ENCODE measurements at regions not wholly inside any gene's neighbourhood (a gene's known extent, or its start where the extent isn't known, plus 50 kb on each side); places are given as distances from the start of the nearest gene placed in this dataset.

- Mint-ChIP-seq H3K9me3 (ENCODE audit: low read depth) (peaks cover 22% of the 10 kb centered on the region), H3K4me3 (ENCODE audit: low read depth) (no peak overlapping the region), H3K27me3 (no peaks in the 10 kb centered on the region), H3K27ac (no peak overlapping the region), H3K4me1 (ENCODE audit: low read depth) (peaks cover 9% of the 10 kb centered on the region), H3K36me3 (ENCODE audit: insufficient read depth) (peaks cover 7% of the 10 kb centered on the region)
- no peak for DNase-seq (ENCODE audit: low spot score, unreplicated experiment)
- TF ChIP-seq, protein P1, sequence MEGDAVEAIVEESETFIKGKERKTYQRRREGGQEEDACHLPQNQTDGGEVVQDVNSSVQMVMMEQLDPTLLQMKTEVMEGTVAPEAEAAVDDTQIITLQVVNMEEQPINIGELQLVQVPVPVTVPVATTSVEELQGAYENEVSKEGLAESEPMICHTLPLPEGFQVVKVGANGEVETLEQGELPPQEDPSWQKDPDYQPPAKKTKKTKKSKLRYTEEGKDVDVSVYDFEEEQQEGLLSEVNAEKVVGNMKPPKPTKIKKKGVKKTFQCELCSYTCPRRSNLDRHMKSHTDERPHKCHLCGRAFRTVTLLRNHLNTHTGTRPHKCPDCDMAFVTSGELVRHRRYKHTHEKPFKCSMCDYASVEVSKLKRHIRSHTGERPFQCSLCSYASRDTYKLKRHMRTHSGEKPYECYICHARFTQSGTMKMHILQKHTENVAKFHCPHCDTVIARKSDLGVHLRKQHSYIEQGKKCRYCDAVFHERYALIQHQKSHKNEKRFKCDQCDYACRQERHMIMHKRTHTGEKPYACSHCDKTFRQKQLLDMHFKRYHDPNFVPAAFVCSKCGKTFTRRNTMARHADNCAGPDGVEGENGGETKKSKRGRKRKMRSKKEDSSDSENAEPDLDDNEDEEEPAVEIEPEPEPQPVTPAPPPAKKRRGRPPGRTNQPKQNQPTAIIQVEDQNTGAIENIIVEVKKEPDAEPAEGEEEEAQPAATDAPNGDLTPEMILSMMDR (IDR thresholded peaks at IDR 0.05; ENCODE audit: unreplicated experiment): no peak
Observed at GRCh38 chr18:73476031-73476430, 608.2 kb upstream of the NETO1 start.

DNA sequence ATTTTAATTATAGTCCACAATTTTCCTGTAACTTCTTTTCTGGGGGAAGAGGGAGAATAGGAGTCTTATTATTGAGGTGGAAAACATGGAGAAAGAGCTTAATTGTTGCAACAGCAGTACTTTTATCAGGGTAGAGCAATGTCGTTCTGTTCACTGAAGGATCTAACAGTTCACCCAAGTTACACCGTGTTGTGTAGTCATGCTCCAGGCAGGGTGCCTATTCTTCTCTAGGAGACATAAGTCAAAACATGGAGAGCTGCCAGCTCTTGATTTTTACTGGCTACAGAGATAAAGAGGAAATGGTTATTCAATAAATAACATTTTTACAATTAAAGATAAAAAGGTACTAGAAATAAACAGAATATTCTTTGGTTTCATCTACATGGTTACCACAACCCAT lies 594.3 kb upstream of the NETO1 start:
- Mint-ChIP-seq H3K9me3 (ENCODE audit: low read depth) (no peaks in the 10 kb centered on the region), H3K27me3 (no peaks in the 10 kb centered on the region), H3K4me1 (ENCODE audit: low read depth) (peaks cover 17% of the 10 kb centered on the region), H3K27ac (peak overlapping the region; percentile 27), H3K4me3 (ENCODE audit: low read depth) (no peak overlapping the region), H3K36me3 (ENCODE audit: insufficient read depth) (no peaks in the 10 kb centered on the region)
- TF ChIP-seq, protein P1 (IDR thresholded peaks at IDR 0.05; ENCODE audit: unreplicated experiment): no peak
- DNase-seq (ENCODE audit: low spot score, unreplicated experiment): no peak

DNA sequence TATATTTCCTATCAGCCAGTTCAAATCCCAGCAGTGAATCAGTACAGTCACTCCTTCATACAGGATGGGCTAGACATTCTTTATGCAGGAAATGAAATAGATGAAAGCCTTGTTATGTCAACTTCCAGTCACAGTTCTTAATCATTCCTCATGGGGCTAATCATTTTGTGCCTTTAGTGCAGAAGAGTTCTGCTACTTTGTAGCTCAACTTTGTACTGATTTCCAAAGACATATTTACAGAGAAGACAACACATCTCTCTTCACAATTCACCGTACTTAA lies 593.9 kb upstream of the NETO1 start:
- TF ChIP-seq, protein P1 (IDR thresholded peaks at IDR 0.05; ENCODE audit: unreplicated experiment): no peak
- no peak overlapping the region for H3K4me3 Mint-ChIP-seq (ENCODE audit: low read depth)
- no peak for DNase-seq (ENCODE audit: low spot score, unreplicated experiment)
- peaks cover 17% of the 10 kb centered on the region for H3K4me1 Mint-ChIP-seq (ENCODE audit: low read depth)
- no peaks in the 10 kb centered on the region for H3K9me3 Mint-ChIP-seq (ENCODE audit: low read depth)
- H3K36me3 Mint-ChIP-seq (ENCODE audit: insufficient read depth): no peaks in the 10 kb centered on the region
- H3K27me3 Mint-ChIP-seq: no peaks in the 10 kb centered on the region
- H3K27ac Mint-ChIP-seq: peak overlapping the region; percentile 27

- TF ChIP-seq, protein P1 (IDR thresholded peaks at IDR 0.05; ENCODE audit: unreplicated experiment): no peak
- DNase-seq (ENCODE audit: low spot score, unreplicated experiment): no peak
- H3K27me3 Mint-ChIP-seq: no peaks in the 10 kb centered on the region
- no peaks in the 10 kb centered on the region for H3K9me3 Mint-ChIP-seq (ENCODE audit: low read depth)
- H3K36me3 Mint-ChIP-seq (ENCODE audit: insufficient read depth): no peaks in the 10 kb centered on the region
- peak overlapping the region; percentile 14 for H3K4me3 Mint-ChIP-seq (ENCODE audit: low read depth)
- H3K4me1 Mint-ChIP-seq (ENCODE audit: low read depth): peaks cover 17% of the 10 kb centered on the region
- H3K27ac Mint-ChIP-seq: no peak overlapping the region
Observed at GRCh38 chr18:73461038-73461779, 593.4 kb upstream of the NETO1 start.

DNA sequence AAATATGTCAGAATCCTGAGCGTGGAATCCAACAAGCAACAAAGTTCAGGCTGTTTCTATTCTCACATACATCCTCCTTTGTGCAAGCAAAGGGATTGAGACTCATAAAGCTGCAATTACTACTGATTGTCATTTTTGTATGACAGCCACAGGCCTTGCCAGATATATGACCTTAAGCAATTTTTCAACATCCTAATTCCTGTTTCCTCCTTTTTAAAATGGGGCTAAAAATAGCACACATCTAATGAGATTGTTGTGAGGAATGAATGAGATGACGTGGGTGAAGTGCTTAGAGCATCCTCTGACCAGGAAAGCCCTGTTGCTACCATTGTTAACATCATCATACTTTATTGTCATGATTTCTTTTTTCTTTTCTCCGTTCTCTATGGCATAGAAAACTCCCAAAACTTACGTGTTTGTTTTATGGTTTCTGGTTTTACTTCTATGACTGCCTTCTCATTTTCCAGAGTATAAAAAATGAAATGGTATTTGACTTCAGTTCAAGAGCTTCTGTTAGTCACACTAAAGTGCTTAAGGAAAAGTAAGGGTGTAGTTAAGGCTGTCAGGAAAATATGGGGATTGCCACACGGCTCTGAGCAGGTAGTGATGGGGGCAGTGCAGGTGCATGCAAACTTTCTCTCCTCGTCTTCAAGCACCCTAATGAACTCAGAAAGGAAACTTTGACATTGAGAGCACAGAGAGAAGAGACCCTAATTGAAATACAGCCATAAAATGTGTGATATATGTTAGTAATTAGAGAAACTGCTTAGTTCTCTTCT lies 590.6 kb upstream of the NETO1 start:
- H3K27ac Mint-ChIP-seq: no peak overlapping the region
- H3K9me3 Mint-ChIP-seq (ENCODE audit: low read depth): no peaks in the 10 kb centered on the region
- DNase-seq (ENCODE audit: low spot score, unreplicated experiment): no peak
- H3K36me3 Mint-ChIP-seq (ENCODE audit: insufficient read depth): no peaks in the 10 kb centered on the region
- H3K27me3 Mint-ChIP-seq: no peaks in the 10 kb centered on the region
- TF ChIP-seq, protein P1 (IDR thresholded peaks at IDR 0.05; ENCODE audit: unreplicated experiment): no peak
- no peak overlapping the region for H3K4me3 Mint-ChIP-seq (ENCODE audit: low read depth)
- peaks cover 13% of the 10 kb centered on the region for H3K4me1 Mint-ChIP-seq (ENCODE audit: low read depth)

Measured in progenitor cell of endocrine pancreas (in vitro differentiated cells).